GM18517 (cell line): ENCODE measurements at regions not wholly inside any gene's neighbourhood (a gene's known extent, or its start where the extent isn't known, plus 50 kb on each side); places are given as distances from the start of the nearest gene placed in this dataset.

ENCODE experiments used
- ATAC-seq: cut with Tn5 transposase; IDR thresholded peaks from one replicate; pipeline ENCODE4 v1.9.1; 2021; ENCODE audit warnings: mild to moderate bottlenecking, moderate library complexity; ENCODE audit not compliant: unreplicated experiment

GRCh38 chr11:22497474-22497873, 128.1 kb downstream of the FANCF start:
- no peak for ATAC-seq

- no peak for ATAC-seq
Measured at GRCh38 chr11:22491555-22492225, 133.9 kb downstream of the FANCF start.

- ATAC-seq, result no peak
Measured at GRCh38 chr11:22479971-22480720, 142.0 kb downstream of the SLC17A6 start.

GRCh38 chr11:22479208-22479607, 141.0 kb downstream of the SLC17A6 start:
- ATAC-seq, result no peak

GRCh38 chr11:22478169-22478568, 140.0 kb downstream of the SLC17A6 start:
- ATAC-seq, result no peak

GRCh38 chr11:22477312-22477711, 139.1 kb downstream of the SLC17A6 start:
- no peak for ATAC-seq

- no peak for ATAC-seq
Measured at GRCh38 chr11:22476589-22476988, 138.4 kb downstream of the SLC17A6 start.

GRCh38 chr11:22474616-22475015, 136.4 kb downstream of the SLC17A6 start:
- no peak for ATAC-seq

- no peak for ATAC-seq
Measured at GRCh38 chr11:22473586-22473985, 135.4 kb downstream of the SLC17A6 start.

GRCh38 chr11:22472306-22472705, 134.1 kb downstream of the SLC17A6 start:
- no peak for ATAC-seq

GRCh38 chr11:22471385-22471784, 133.2 kb downstream of the SLC17A6 start:
- ATAC-seq, result no peak

- ATAC-seq, result no peak
Measured at GRCh38 chr11:22467741-22468140, 129.6 kb downstream of the SLC17A6 start.

GRCh38 chr11:22467248-22467647, 129.1 kb downstream of the SLC17A6 start:
- ATAC-seq, result no peak

- ATAC-seq, result no peak
Measured at GRCh38 chr11:22466809-22467208, 128.6 kb downstream of the SLC17A6 start.

GRCh38 chr11:22466351-22466750, 128.2 kb downstream of the SLC17A6 start:
- ATAC-seq, result no peak

GRCh38 chr11:22465620-22466019, 127.4 kb downstream of the SLC17A6 start:
- ATAC-seq, result no peak

GRCh38 chr11:22461626-22462025, 123.4 kb downstream of the SLC17A6 start:
- no peak for ATAC-seq

- ATAC-seq, result no peak
Measured at GRCh38 chr11:22460181-22460580, 122.0 kb downstream of the SLC17A6 start.

- ATAC-seq, result no peak
Measured at GRCh38 chr11:22459048-22459447, 120.9 kb downstream of the SLC17A6 start.

GRCh38 chr11:22458161-22458560, 120.0 kb downstream of the SLC17A6 start:
- no peak for ATAC-seq

- ATAC-seq, result no peak
Measured at GRCh38 chr11:22456993-22457762, 119.0 kb downstream of the SLC17A6 start.
